HG03175 (cell line): ENCODE measurements at regions not wholly inside any gene's neighbourhood (a gene's known extent, or its start where the extent isn't known, plus 50 kb on each side); places are given as distances from the start of the nearest gene placed in this dataset.

Experiments used
- ATAC-seq: cut with Tn5 transposase; IDR thresholded peaks from one replicate; pipeline ENCODE4 v1.9.1; 2021; ENCODE audit warnings: mild to moderate bottlenecking, moderate library complexity; ENCODE audit not compliant: unreplicated experiment

GRCh38 chr12:30874455-30875321 lies 51.9 kb upstream of the TSPAN11 start:
- ATAC-seq, result no peak

GRCh38 chr12:30870491-30871265 lies 55.9 kb upstream of the TSPAN11 start:
- no peak for ATAC-seq

- ATAC-seq, result no peak
These were observed 59.1 kb upstream of the TSPAN11 start for GRCh38 chr12:30867415-30867814.

GRCh38 chr12:30866256-30866655 lies 60.3 kb upstream of the TSPAN11 start:
- ATAC-seq, result no peak

- no peak for ATAC-seq
These were observed 62.7 kb upstream of the TSPAN11 start for GRCh38 chr12:30863839-30864238.

- ATAC-seq, result no peak
These were observed 64.1 kb upstream of the TSPAN11 start for GRCh38 chr12:30862486-30862885.

GRCh38 chr12:30859226-30859625 lies 67.3 kb upstream of the TSPAN11 start:
- ATAC-seq, result no peak

GRCh38 chr12:30858471-30858870 lies 68.1 kb upstream of the TSPAN11 start:
- ATAC-seq, result peak; percentile 55

- ATAC-seq, result no peak
These were observed 72.9 kb upstream of the TSPAN11 start for GRCh38 chr12:30853561-30854133.

- no peak for ATAC-seq
These were observed 75.9 kb upstream of the TSPAN11 start for GRCh38 chr12:30850684-30851083.

- ATAC-seq, result no peak
These were observed 79.3 kb upstream of the TSPAN11 start for GRCh38 chr12:30847259-30847658.

GRCh38 chr12:30846776-30847175 lies 79.8 kb upstream of the TSPAN11 start:
- ATAC-seq, result no peak

GRCh38 chr12:30845676-30846075 lies 80.9 kb upstream of the TSPAN11 start:
- no peak for ATAC-seq

GRCh38 chr12:30843211-30843610 lies 83.3 kb upstream of the TSPAN11 start:
- ATAC-seq, result no peak

GRCh38 chr12:30840715-30841114 lies 85.8 kb upstream of the TSPAN11 start:
- no peak for ATAC-seq

GRCh38 chr12:30839643-30840220 lies 85.0 kb upstream of the CAPRIN2 start:
- ATAC-seq, result no peak

GRCh38 chr12:30837595-30837994 lies 82.8 kb upstream of the CAPRIN2 start:
- ATAC-seq, result no peak

GRCh38 chr12:30836656-30837445 lies 82.1 kb upstream of the CAPRIN2 start:
- no peak for ATAC-seq

- ATAC-seq, result no peak
These were observed 80.5 kb upstream of the CAPRIN2 start for GRCh38 chr12:30835216-30835615.

- no peak for ATAC-seq
These were observed 76.0 kb upstream of the CAPRIN2 start for GRCh38 chr12:30830751-30831150.

GRCh38 chr12:30829876-30830275 lies 75.1 kb upstream of the CAPRIN2 start:
- no peak for ATAC-seq
